Panc1 (cell line): ENCODE measurements at regions not wholly inside any gene's neighbourhood (a gene's known extent, or its start where the extent isn't known, plus 50 kb on each side); places are given as distances from the start of the nearest gene placed in this dataset.

Experiments used
- ATAC-seq: fragments of 200-7000 bp; cut with Tn5 transposase; 2 replicates; pipeline ENCODE4 v1.9.1; 2020; ENCODE audit warnings: mild to moderate bottlenecking, moderate library complexity
- BruUV-seq: library from RNA; stranded (reverse); fragments of 400-500 nt; replicated peaks from 2 replicates; lab custom pipeline; 2021; lab: Mats Ljungman, UMichigan
- CTCF ChIA-PET: fragments of 300-600 bp; sonication (Branson Sonifier 250); formaldehyde crosslinking; loops from one replicate; lab custom pipeline; 2022; ENCODE audit warnings: antibody characterized with exemption; lab: Charles Lee
- POLR2A ChIA-PET: fragments of 300-600 bp; sonication (Branson Sonifier 250); formaldehyde crosslinking; loops from one replicate; lab custom pipeline; 2022; ENCODE audit warnings: antibody characterized with exemption; lab: Charles Lee
- DNase-seq: peaks from one replicate; pipeline ENCODE4 v3.0.0-alpha.2; 2010; ENCODE audit warnings: low read depth, low spot score
- H3K27ac ChIP-seq: 2 replicates; pipeline ENCODE4 v1.5.1; 2011; ENCODE audit warnings: mild to moderate bottlenecking, low read length, inconsistent platforms
- H3K27me3 ChIP-seq: fragments of 200-500 bp; sonication (Bioruptor generic); 2 replicates; pipeline ENCODE4 v1.6.0; 2014; ENCODE audit warnings: low read length, inconsistent platforms; ENCODE audit not compliant: control insufficient read depth, insufficient read depth
- H3K36me3 ChIP-seq: fragments of 200-500 bp; sonication (Bioruptor generic); 2 replicates; pipeline ENCODE4 v1.5.1; 2014; ENCODE audit warnings: inconsistent platforms, mild to moderate bottlenecking, low read length, moderate library complexity; ENCODE audit not compliant: control insufficient read depth, insufficient read depth
- H3K4me1 ChIP-seq: 2 replicates; pipeline ENCODE4 v1.5.1; 2011; ENCODE audit warnings: inconsistent platforms, mild to moderate bottlenecking, low read length, moderate library complexity; ENCODE audit not compliant: control insufficient read depth, insufficient read depth
- H3K4me3 ChIP-seq, 2 experiments: 2 replicates each; pipeline ENCODE4 v1.5.1; 2011 to 2012; ENCODE audit warnings: low read depth in 2 of 2, low read length in 2 of 2, mild to moderate bottlenecking in 2 of 2, inconsistent platforms in 1 of 2, moderate library complexity in 1 of 2
- H3K9me3 ChIP-seq: fragments of 200-500 bp; sonication (Bioruptor generic); 2 replicates; pipeline ENCODE4 v1.5.1; 2014; ENCODE audit warnings: low read depth, mild to moderate bottlenecking, inconsistent platforms, low read length, moderate library complexity; ENCODE audit not compliant: control insufficient read depth, insufficient read depth
- CTCF ChIP-seq: fragments of 450-650 bp; IDR thresholded peaks from 2 replicates; pipeline ENCODE4 v1.5.1; 2017; ENCODE audit warnings: mild to moderate bottlenecking
- POLR2AphosphoS5 ChIP-seq: IDR thresholded peaks from 2 replicates; pipeline ENCODE4 v1.6.1; 2012; ENCODE audit warnings: mild to moderate bottlenecking, low read depth, low read length, moderate library complexity
- REST ChIP-seq, 2 experiments: IDR thresholded peaks; 2 replicates each; pipeline ENCODE4 v1.6.1; 2011 to 2012; ENCODE audit warnings: low read depth in 2 of 2, control low read depth in 1 of 2, low read length in 1 of 2, mild to moderate bottlenecking in 1 of 2, moderate library complexity in 1 of 2; ENCODE audit not compliant: insufficient read depth in 1 of 2
- SIN3A ChIP-seq: IDR thresholded peaks from 2 replicates; pipeline ENCODE4 v1.6.1; 2012; ENCODE audit warnings: low read depth, mild to moderate bottlenecking, low read length, moderate library complexity, borderline replicate concordance; ENCODE audit not compliant: insufficient read depth
- TCF7L2 ChIP-seq: IDR thresholded peaks from 2 replicates; pipeline ENCODE4 v1.6.1; 2011; ENCODE audit warnings: mild to moderate bottlenecking, low read depth, low read length, inconsistent platforms
- in situ Hi-C: cut with HindIII; loops from 2 replicates; pipeline ENCODE4 v1.10.0; 2016; ENCODE audit warnings: low sequenced_read_pairs, low pct_unique_long_range_greater_than_20kb
- intact Hi-C: fragments of 100-400 bp; cut with micrococcal nuclease; formaldehyde crosslinking; loops from one replicate; pipeline ENCODE4 v1.10.0; 2022; ENCODE audit not compliant: unreplicated experiment

- Histone ChIP-seq H3K9me3 (no peaks in the 10 kb centered on the region), H3K36me3 (no peaks in the 10 kb centered on the region), H3K27ac (no peak overlapping the region), H3K4me3 (no peak overlapping the region), H3K4me1 (peaks cover 3% of the 10 kb centered on the region), H3K27me3 (no peaks in the 10 kb centered on the region)
- TF ChIP-seq SIN3A: no peak
- TF ChIP-seq TCF7L2: no peak
- TF ChIP-seq POLR2AphosphoS5: no peak
- no peak for TF ChIP-seq CTCF
- TF ChIP-seq REST (IDR thresholded peaks at IDR 0.05; ENCODE audit: insufficient read depth in 1 of 2, low read depth in 2 of 2, low read length in 1 of 2): no peak
- in situ Hi-C loops (no loop called here), intact Hi-C loops (no loop called here)
- no peak for DNase-seq
- ChIA-PET POLR2A (interaction anchor here (0.6 kb wide), 1 partner anchor 119 kb away, joined by 7 read pairs; no protein-coding TSS in a partner anchor), CTCF (no interaction called here)
- no peak for ATAC-seq
- no TSS peak for BruUV-seq
Measured at GRCh38 chr16:86812363-86812970, 234.1 kb downstream of the FOXL1 start.

- no peaks in the 10 kb centered on the region for H3K36me3 ChIP-seq
- H3K4me1 ChIP-seq: peaks cover 3% of the 10 kb centered on the region
- in situ Hi-C loops: no loop called here
- no TSS peak for BruUV-seq
- H3K27me3 ChIP-seq: no peaks in the 10 kb centered on the region
- no peak for DNase-seq
- ChIA-PET CTCF (no interaction called here), POLR2A (no interaction called here)
- H3K9me3 ChIP-seq: no peaks in the 10 kb centered on the region
- TF ChIP-seq TCF7L2 (no peak), POLR2AphosphoS5 (no peak), REST (IDR thresholded peaks at IDR 0.05; ENCODE audit: insufficient read depth in 1 of 2, low read depth in 2 of 2, low read length in 1 of 2) (no peak), SIN3A (no peak)
- no peak for ATAC-seq
- no peak overlapping the region for H3K4me3 ChIP-seq
- no peak overlapping the region for H3K27ac ChIP-seq
- intact Hi-C loops: no loop called here
Measured at GRCh38 chr16:86814256-86814655, 235.9 kb downstream of the FOXL1 start.
